ENCODE measurements at regions not wholly inside any gene's neighbourhood (a gene's known extent, or its start where the extent isn't known, plus 50 kb on each side); places are given as distances from the start of the nearest gene placed in this dataset.

- TF ChIP-seq CTCF (conservative IDR thresholded peaks at IDR 0.05; ENCODE audit: low read length) (0 out of 2 replicates have a peak, but pooled peaks have one; percentile 18), EZH2phosphoT487 (IDR thresholded peaks at IDR 0.05; ENCODE audit: borderline replicate concordance) (no peak)
These were observed 96.1 kb upstream of the NR3C1 start for GRCh38 chr5:143499480-143500114.
